ENCODE measurements at regions not wholly inside any gene's neighbourhood (a gene's known extent, or its start where the extent isn't known, plus 50 kb on each side); places are given as distances from the start of the nearest gene placed in this dataset.
A peak's percentile ranks its signal among the peaks of the same experiment; 100 is the strongest.

DNA sequence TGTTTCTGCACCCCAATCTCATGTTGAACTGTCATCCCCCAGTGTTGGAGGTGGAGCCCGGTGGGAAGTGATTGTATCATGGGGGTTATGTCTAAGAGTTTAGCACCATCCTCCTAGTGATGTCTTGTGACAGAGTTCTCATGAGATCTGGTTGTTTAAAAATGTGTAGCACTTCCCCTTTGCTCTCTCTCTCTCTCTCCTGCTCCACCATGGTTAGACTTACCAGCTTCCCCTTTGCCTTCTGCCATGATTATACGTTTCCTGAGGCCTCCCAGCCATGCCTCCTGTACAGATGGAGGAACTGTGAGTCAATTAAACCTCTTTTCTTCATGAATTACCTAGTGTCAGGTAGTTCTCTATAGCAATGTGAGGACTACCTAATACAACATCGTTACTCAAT is 396.9 kb upstream of the LRATD1 start:
- no peak overlapping the region for H3K18ac ChIP-seq (ENCODE audit: extremely low read depth, low read length)
- H4K91ac ChIP-seq (replicated peaks; ENCODE audit: insufficient read length, low read length): no peak overlapping the region
- 94% methylated on average over 3 of the region's 3 CpGs; no CpG with 5 or more reads in 1 of the 2 experiments for WGBS, 2 experiments (ENCODE audit: extremely low coverage in 1 of 2, insufficient coverage in 1 of 2, insufficient read length in 1 of 2, insufficient replicate concordance in 2 of 2, low coverage in 1 of 2, low lambda C conversion rate in 2 of 2, missing lambda C conversion rate in 1 of 2)
- no peak overlapping the region for H3K4ac ChIP-seq (replicated peaks; ENCODE audit: insufficient read length, low read depth, low read length)
- H3K27me3 ChIP-seq (replicated peaks in 1 of 4; ENCODE audit: control insufficient read depth in 3 of 4, extremely low read depth in 1 of 4, insufficient read depth in 3 of 4, low read length in 3 of 4): peaks cover 0 to 5% (median 0%) of the 10 kb centered on the region in 4 experiments; a peak in 2 of 7 replicates
- H3K56ac ChIP-seq (replicated peaks; ENCODE audit: insufficient read length, low read depth, low read length): no peak overlapping the region
- no peak overlapping the region for H4K5ac ChIP-seq (ENCODE audit: insufficient read length, low read depth, low read length)
- FAIRE-seq (no peak), DNase-seq (ENCODE audit: low read depth in 1 of 2, low spot score in 2 of 2) (no peak)
- no peak overlapping the region for H3K9ac ChIP-seq (replicated peaks in 1 of 4; ENCODE audit: extremely low read depth in 1 of 4, low read depth in 3 of 4, low read length in 3 of 4)
- no peaks in the 10 kb centered on the region for H3K79me2 ChIP-seq (ENCODE audit: control insufficient read depth in 1 of 2, insufficient read depth in 2 of 2, low read length in 2 of 2)
- H2BK12ac ChIP-seq (ENCODE audit: low read depth, low read length): peak overlapping the region; percentile 6; the same call in 1 of the 2 replicates
- H3K36me3 ChIP-seq (ENCODE audit: control insufficient read depth in 2 of 4, insufficient read depth in 4 of 4, low read length in 3 of 4): no peaks in the 10 kb centered on the region
- no peaks in the 10 kb centered on the region for H3K79me1 ChIP-seq (ENCODE audit: low read depth, low read length)
- ChIA-PET CTCF (ENCODE audit: partially characterized antibody) (no interaction called here), POLR2A (ENCODE audit: partially characterized antibody) (no interaction called here)
- H3K23ac ChIP-seq (ENCODE audit: insufficient read length): no peak overlapping the region
- no peaks in the 10 kb centered on the region for H3K9me3 ChIP-seq (ENCODE audit: insufficient read depth in 2 of 2, low read depth in 1 of 2, low read length in 1 of 2)
- H4K20me1 ChIP-seq (replicated peaks in 1 of 2; ENCODE audit: control insufficient read depth in 1 of 2, insufficient read depth in 2 of 2, low read length in 2 of 2): no peaks in the 10 kb centered on the region
- no peak overlapping the region for H3K14ac ChIP-seq (ENCODE audit: insufficient read length)
- peaks cover 0 to 11% (median 8%) of the 10 kb centered on the region in 4 experiments; a peak in 5 of 7 replicates for H3K4me1 ChIP-seq (replicated peaks in 1 of 4; ENCODE audit: control insufficient read depth in 3 of 4, insufficient read depth in 4 of 4, low read length in 3 of 4)
- no peak overlapping the region for H2AFZ ChIP-seq (ENCODE audit: low read length)
- H2AK5ac ChIP-seq (ENCODE audit: low read depth, low read length): no peak overlapping the region
- no peaks in the 10 kb centered on the region for H3K23me2 ChIP-seq (ENCODE audit: low read depth, low read length)
- no peak overlapping the region for H2BK20ac ChIP-seq (ENCODE audit: low read length)
- no peak overlapping the region for H2BK120ac ChIP-seq (replicated peaks; ENCODE audit: low read depth, low read length)
- no peak overlapping the region for H2BK15ac ChIP-seq (ENCODE audit: low read length)
- no peak overlapping the region for H2BK5ac ChIP-seq (ENCODE audit: low read depth, low read length)
- no peak overlapping the region for H3K4me2 ChIP-seq (ENCODE audit: insufficient read depth in 1 of 2, low read depth in 2 of 2, low read length in 2 of 2)
- no peak overlapping the region for H3K4me3 ChIP-seq (ENCODE audit: extremely low read depth in 1 of 4, insufficient read depth in 2 of 4, low read depth in 3 of 4, low read length in 4 of 4)
- no peak overlapping the region for H3K27ac ChIP-seq (ENCODE audit: low read depth, low read length)
- no peak overlapping the region for H4K8ac ChIP-seq (ENCODE audit: extremely low read depth, insufficient read depth, low read length)
- TF ChIP-seq CHD1 (IDR thresholded peaks at IDR 0.05; ENCODE audit: low read depth, low read length) (no peak), SUZ12 (IDR thresholded peaks at IDR 0.05; ENCODE audit: low read length) (no peak), RBBP5 (IDR thresholded peaks at IDR 0.05; ENCODE audit: borderline replicate concordance, low read depth, low read length) (no peak), CREB1 (IDR thresholded peaks at IDR 0.05) (no peak), NANOG (IDR thresholded peaks at IDR 0.05; ENCODE audit: insufficient read depth, low read depth, low read length, poor library complexity, severe bottlenecking) (no peak), POLR2AphosphoS5 (IDR thresholded peaks at IDR 0.05; ENCODE audit: low read depth, low read length) (no peak), EGR1 (IDR thresholded peaks at IDR 0.05; ENCODE audit: borderline replicate concordance, low read depth, low read length) (no peak), SP2 (IDR thresholded peaks at IDR 0.05; ENCODE audit: low read length) (no peak), BACH1 (IDR thresholded peaks at IDR 0.05; ENCODE audit: low read length) (no peak), CBX5 (IDR thresholded peaks at IDR 0.05; ENCODE audit: low read depth, low read length) (no peak), SRF (IDR thresholded peaks at IDR 0.05; ENCODE audit: low read depth, low read length) (no peak), NRF1 (IDR thresholded peaks at IDR 0.05; ENCODE audit: low read depth, low read length) (no peak), CEBPB (IDR thresholded peaks at IDR 0.05; ENCODE audit: low read depth, low read length) (no peak), JUND (IDR thresholded peaks at IDR 0.05; ENCODE audit: low read length) (no peak), TBP (IDR thresholded peaks at IDR 0.05; ENCODE audit: low read depth, low read length) (no peak)
- TF ChIP-seq, protein P1, sequence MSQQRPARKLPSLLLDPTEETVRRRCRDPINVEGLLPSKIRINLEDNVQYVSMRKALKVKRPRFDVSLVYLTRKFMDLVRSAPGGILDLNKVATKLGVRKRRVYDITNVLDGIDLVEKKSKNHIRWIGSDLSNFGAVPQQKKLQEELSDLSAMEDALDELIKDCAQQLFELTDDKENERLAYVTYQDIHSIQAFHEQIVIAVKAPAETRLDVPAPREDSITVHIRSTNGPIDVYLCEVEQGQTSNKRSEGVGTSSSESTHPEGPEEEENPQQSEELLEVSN (IDR thresholded peaks at IDR 0.05): no peak

Measured in H1 (cell line).